GM04503 (cell line): ENCODE measurements at regions not wholly inside any gene's neighbourhood (a gene's known extent, or its start where the extent isn't known, plus 50 kb on each side); places are given as distances from the start of the nearest gene placed in this dataset.
A peak's percentile ranks its signal among the peaks of the same experiment; 100 is the strongest.
"Not testable (repeated sequence)": the region's sequence is repeated elsewhere in the genome, so short reads cannot be mapped to it uniquely, and the experiment has no call there.

Experiments used
- DNase-seq: peaks from one replicate; pipeline ENCODE4 v3.0.0-alpha.2; 2012; ENCODE audit warnings: low read depth

DNA sequence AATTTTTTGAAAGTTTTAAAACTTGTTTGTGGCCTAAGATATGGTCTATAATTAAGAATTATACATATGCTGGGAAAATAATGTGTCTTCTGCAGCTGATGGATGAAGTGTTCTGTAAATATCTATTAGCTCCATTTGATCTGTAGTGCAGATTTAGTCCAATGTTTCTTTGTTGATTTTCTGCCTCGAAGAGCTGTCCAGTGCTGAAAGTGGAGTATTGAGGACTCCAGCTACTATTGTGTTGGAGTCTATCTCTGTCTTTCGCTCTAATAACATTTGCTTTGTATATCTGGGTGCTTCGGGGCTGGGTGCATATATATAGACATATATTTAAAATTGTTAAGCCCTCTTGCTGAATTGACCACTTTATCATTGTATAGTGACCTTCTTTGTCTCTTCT is 2127.3 kb downstream of the PCDH7 start:
- DNase-seq, result no peak

- DNase-seq, result no peak
These were observed 2135.5 kb downstream of the PCDH7 start for GRCh38 chr4:32855622-32856021.

DNA sequence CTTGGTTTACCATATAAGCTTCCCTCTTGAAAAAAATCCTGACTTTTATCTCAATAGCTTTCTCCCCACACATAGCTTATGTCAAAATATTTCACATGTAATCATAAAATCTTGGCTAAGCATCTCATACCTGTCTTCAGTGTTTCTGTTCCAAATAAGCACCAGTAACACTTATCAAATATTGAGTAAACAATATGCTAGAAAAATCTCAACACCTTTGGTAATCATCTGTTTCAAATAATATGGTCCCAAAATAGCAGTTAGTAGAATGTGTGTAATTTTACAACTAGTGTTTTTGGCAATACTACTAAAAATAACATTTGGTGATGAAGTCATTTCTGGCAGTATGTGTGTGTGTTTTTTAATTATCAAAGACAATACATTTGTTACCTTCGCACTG is 2138.2 kb downstream of the PCDH7 start:
- DNase-seq, result no peak

DNA sequence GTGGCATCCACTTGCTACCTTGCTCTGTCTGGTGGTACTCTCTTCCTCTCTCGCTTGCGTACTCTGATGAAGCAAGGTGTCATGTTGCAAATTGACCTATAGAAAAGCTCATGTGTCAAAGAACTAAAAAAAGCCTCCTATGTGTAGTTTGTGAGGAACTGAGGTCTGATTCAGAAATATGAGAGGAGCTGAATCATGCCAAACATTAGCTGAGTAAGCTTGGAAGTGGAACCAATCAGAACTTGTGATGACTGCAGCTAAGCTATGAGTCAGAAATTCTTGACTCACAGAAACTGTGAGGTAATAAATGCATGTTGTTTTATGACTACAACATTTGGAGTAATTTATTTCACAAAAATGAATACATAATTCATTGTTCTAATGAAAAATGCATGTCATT is 2138.8 kb downstream of the PCDH7 start:
- DNase-seq, result peak; percentile 9

- no peak for DNase-seq
These were observed 2144.7 kb downstream of the PCDH7 start for GRCh38 chr4:32864713-32865351.

DNA sequence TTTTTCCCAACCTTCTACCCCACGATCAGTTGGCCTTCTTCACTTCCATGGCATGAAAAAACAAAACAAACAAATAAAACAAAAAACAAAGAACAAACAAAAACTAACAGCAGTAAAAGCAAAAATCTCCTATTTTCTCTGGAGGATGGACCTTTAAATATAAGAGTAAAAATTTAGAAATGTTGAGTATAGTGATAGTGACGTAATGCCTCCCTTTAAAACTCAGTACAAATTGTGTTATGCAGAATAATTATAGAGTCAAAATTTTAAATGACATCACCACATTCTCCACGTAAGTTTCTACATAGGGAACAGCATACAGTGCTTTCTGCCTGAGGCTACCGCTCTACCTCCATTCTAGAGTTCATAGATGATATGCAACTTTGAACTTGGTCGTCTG is 2156.4 kb downstream of the PCDH7 start:
- DNase-seq, result no peak

DNA sequence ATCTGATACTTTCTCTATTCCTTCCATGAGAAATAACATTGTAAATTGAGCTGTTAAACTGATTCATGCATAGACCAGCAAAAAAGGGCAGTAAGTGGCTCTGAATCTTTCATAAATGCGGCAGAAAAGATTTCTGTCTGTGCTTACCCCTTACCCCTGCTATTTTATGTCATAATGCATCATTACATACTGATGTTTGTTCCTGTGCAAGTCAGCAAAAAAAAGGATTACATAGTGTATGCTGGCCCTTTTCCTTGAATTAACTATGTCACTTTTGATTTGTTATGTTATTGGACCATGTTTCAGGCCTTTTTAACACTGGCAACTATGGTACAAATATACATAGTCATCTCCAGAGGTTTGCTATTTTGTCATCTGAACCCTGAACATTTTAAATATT is 2159.7 kb downstream of the PCDH7 start:
- no peak for DNase-seq

- peak; percentile 4 for DNase-seq
These were observed 2164.0 kb downstream of the PCDH7 start for GRCh38 chr4:32884198-32884597.

DNA sequence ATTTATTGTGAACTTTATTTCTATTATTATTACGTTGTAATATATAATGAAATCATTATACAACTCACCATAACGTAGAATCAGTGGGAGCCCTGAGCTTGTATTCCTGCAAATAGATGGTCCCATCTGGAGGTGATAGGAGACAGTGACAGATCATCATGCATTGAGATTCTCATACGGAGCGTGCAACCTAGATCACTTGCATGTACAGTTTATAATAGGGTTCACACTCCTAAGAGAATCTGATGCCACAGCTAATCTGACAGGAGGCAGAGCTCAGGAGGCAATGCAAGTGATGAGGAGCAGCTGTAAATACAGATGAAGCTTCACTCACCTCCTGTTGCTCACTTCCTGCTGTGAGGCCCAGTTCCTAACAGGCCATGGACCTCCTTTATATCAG is 2170.2 kb downstream of the PCDH7 start:
- DNase-seq, result no peak

DNA sequence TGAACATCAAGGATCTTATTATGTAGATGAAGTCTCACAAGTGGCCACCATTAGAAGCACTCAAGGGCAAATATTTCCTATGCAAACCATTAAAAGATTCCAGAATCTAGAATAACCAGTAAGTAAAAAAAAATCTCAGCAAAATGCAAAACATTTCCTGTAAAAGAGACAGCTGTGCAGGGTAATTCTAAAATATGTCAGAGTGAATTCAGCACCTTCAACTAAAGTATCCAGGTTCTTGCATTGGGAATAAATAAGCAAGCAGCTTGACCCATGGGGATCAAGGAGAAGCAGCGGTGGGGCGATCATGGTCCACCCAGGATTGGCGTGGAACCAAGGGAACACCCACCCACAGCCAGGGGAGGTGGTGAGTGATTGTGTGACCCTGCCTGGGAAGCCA is 2188.9 kb downstream of the PCDH7 start:
- DNase-seq, result no peak

DNA sequence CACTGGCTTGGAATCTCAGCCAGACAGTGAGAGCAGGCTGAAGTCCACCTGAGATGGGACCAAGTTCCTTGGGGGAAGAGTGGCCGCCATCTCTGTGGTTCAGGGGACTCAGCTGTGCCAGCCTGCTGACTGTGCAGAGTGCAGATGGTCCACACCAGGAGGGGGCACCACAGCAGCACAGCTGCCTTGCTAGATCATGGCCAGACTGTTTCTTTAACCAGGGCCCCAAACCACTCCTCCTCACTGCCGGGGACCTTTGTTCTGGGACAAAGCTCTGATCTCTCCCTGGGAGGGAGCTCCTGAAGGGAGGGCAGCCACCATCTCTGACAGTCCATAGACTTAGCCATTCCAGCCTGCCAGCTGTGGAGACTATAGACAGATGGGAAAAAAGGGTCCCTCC is 2189.6 kb downstream of the PCDH7 start:
- DNase-seq, result no peak

GRCh38 chr4:32917586-32917985 is 2197.4 kb downstream of the PCDH7 start:
- DNase-seq, result no peak

DNA sequence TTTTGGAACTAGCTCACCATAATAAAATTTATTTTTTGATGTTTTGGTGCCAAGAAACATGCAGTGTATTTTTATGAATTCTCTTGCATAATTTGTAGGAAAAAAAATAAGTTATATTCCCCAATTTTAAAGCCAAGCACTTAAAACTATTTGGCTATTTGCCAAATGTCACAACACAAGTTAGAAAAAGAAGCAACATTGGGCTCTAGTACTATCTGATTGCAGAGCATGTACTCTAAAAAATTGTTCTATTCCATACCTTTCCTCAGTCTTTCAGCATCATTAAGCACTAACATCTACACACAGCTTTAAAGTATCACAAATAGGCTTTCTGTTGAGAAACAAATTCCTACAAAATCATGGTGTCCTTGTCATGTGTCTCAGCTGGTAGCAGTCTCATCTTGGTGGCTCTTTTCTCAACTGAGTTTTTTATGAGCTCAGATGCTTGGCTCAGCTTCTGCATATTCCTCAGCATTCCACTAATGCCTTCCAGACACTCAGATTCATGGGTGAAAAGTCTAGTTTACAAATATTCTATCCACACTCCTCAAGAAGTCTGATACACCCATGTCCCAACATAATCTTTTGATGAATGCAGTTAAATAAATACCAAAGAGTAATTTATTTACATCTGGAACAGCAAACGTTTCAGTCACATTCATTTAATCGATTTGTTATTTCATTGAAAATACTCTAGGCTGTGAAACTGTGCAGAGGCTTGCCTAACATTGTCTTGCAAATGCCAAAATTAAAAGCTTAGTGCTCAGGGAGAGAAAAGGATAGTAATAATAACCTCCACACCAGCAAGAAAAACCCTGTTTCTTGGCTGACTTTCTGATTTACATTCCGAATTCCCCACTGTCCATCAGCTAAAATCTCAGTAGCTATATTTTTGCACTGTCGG is 2209.9 kb downstream of the PCDH7 start:
- DNase-seq, result no peak

DNA sequence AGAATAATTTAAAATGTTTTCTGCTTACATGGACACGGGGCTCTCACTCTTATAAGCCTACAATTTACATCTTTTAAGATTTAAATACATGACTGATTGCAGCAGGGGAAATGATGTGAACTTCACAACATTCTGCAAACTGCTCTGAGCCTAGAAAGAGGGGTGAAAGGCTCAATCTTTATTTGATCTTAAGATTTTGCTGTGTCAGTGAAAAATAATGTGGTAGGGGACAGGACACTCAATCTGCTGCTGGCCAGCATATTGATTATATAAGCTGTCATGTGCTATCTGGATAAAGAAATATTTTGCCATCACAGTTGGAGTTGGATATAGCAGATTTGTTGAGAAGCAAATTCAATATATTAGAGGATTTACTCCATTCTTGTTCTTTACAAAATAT is 2210.5 kb downstream of the PCDH7 start:
- DNase-seq, result no peak

DNA sequence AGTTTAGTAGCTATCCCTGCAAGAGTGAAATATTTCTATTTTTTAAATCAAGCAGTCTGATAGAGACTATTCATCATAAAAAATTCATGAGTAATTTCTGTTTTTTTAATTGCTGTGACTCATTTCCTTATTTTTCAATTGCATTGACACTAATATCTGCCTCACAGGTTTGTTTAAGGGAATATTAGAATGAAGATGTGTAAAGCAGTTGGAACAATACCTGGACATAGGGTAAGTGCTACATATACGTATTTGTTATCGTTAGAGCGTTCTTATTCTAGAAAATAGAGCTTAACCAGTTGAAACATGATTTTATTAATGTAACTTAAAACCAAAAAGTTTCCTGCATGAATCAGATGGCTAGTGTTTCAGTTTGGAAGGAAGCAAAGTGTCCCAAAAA is 2211.3 kb downstream of the PCDH7 start:
- DNase-seq, result no peak

DNA sequence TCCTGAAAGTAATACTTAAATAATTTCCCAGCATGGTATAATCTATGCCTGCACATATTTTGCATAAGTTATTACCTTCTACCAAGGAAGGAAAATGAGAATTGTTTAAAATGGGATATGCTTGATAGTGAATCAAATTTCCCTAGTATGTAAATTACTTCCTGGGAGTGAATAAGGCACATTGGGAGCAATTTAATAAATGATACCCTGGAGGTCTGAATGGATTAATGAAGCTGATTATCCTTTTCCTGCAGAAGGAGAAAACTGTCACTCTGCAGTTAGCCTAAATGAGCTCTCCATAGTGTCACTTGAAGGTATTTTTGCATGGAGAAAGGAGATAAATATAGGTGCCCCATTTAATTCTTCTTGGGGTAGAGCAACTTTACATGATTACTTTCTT is 2212.0 kb downstream of the PCDH7 start:
- DNase-seq, result no peak

- DNase-seq, result not testable (repeated sequence)
These were observed 2219.1 kb downstream of the PCDH7 start for GRCh38 chr4:32939222-32939621.

- no peak for DNase-seq
These were observed 2230.7 kb downstream of the PCDH7 start for GRCh38 chr4:32950866-32951265.

DNA sequence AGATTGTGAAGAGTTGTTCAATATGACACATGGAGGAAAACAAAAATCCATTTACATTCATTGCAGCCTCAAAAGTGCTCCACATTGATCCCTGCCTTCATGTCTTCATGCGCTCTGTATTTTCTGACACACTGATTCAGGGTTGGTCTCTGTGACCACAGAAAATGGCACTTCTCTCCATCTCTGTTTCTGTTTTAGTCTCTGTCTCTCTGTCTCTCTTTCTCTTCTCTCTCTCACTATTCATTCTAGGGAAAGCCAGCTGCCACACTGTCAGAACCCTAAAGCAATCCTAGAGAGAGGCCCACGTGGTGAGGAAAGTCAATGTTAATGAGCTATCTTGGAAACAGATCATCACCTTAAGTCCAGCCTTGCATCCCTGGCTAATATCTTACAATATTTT is 2238.4 kb downstream of the PCDH7 start:
- DNase-seq, result no peak

DNA sequence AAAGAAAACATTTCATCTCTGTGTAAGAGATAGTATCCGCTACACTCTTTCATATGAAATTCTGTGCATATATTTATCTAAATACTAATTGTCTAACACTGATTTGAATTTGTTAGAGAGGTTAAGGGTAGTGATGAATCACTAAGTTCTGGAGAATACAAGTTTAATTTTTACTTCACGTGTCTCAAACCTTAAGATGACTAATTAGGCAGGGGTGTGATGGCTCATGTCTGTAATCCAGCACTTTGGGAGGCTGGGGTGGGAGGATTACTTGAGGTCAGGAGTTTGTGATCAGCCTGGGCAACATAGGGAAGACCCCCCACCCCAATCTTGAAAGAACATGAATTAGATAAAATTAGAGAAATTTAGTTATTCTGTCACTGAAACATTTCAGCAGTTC is 2241.9 kb downstream of the PCDH7 start:
- DNase-seq, result no peak

- DNase-seq, result no peak
These were observed 2265.1 kb downstream of the PCDH7 start for GRCh38 chr4:32985256-32985655.

DNA sequence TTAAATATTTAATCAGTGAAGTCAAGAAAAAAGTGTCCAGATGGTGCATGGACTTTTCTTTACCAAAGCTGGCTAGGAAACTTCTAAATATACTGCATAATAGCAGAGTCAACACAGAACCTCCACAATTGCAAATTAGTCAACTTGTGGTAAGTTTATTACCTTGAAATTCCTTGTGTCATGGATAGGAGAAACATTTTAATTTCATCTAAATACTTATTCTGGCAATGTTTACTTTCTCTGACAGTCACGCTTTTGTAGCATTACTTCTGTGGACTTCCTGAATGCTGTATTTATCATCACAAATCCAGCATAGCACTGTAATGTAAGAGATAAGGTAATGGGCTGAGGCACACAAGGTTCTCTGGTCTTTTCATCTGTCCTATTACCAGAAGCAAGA is 2266.1 kb downstream of the PCDH7 start:
- DNase-seq, result no peak

- no peak for DNase-seq
These were observed 2266.9 kb downstream of the PCDH7 start for GRCh38 chr4:32987111-32987510.
